ENCODE measurements at regions not wholly inside any gene's neighbourhood (a gene's known extent, or its start where the extent isn't known, plus 50 kb on each side); places are given as distances from the start of the nearest gene placed in this dataset.

DNA sequence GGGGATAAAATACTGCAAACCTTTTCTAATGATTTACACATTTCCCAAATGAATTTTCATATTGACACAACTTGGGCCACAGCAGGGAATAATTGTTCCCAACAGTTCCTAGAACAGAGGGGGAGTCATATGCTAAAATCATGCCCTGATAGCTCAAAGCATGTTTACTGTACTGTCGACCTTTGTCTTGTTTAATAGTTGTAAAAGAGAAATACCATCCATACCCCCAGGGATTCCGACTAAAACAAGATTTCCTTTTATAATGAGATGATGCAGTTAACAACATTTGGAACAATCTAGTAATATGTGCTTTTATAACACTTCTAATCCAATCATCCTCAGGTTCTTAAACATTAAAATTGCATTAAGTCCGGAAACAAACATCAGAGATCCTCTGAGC lies 759.7 kb downstream of the OLFM4 start:
- Histone ChIP-seq H3K4me3 (ENCODE audit: low read depth in 1 of 2, low read length in 2 of 2) (no peak overlapping the region), H3K27me3 (ENCODE audit: low read depth, low read length) (no peaks in the 10 kb centered on the region), H3K27ac (ENCODE audit: low read length) (no peak overlapping the region), H3K4me1 (ENCODE audit: control insufficient read depth in 1 of 2, insufficient read depth in 2 of 2, low read length in 2 of 2) (no peaks in the 10 kb centered on the region), H3K36me3 (ENCODE audit: control insufficient read depth in 1 of 2, insufficient read depth in 2 of 2, low read length in 2 of 2) (no peaks in the 10 kb centered on the region), H3K9me3 (ENCODE audit: control insufficient read depth in 1 of 2, low read length in 2 of 2) (no peaks in the 10 kb centered on the region)

DNA sequence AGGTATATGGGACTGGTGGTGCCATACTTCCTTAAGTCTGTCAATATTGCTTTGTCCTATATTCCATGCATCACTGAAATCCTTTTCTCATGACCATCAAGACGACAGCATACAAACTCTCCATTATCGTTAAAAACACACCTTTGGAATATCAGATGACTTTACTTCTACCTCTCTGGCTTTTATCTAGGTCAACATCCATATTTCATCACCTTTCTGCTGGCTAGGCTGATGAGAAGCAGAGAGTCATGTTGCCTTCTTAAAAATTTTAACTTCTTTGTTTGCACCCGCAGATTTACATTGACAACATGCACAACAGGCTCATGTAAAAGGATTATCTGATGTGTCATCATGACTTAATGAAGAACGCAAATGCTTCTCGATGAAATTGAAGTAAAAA lies 771.4 kb downstream of the OLFM4 start:
- Histone ChIP-seq H3K9me3 (ENCODE audit: control insufficient read depth in 1 of 2, low read length in 2 of 2) (no peaks in the 10 kb centered on the region), H3K36me3 (ENCODE audit: control insufficient read depth in 1 of 2, insufficient read depth in 2 of 2, low read length in 2 of 2) (no peaks in the 10 kb centered on the region), H3K4me3 (ENCODE audit: low read depth in 1 of 2, low read length in 2 of 2) (no peak overlapping the region), H3K4me1 (ENCODE audit: control insufficient read depth in 1 of 2, insufficient read depth in 2 of 2, low read length in 2 of 2) (no peaks in the 10 kb centered on the region), H3K27me3 (ENCODE audit: low read depth, low read length) (no peaks in the 10 kb centered on the region), H3K27ac (ENCODE audit: low read length) (no peak overlapping the region)

DNA sequence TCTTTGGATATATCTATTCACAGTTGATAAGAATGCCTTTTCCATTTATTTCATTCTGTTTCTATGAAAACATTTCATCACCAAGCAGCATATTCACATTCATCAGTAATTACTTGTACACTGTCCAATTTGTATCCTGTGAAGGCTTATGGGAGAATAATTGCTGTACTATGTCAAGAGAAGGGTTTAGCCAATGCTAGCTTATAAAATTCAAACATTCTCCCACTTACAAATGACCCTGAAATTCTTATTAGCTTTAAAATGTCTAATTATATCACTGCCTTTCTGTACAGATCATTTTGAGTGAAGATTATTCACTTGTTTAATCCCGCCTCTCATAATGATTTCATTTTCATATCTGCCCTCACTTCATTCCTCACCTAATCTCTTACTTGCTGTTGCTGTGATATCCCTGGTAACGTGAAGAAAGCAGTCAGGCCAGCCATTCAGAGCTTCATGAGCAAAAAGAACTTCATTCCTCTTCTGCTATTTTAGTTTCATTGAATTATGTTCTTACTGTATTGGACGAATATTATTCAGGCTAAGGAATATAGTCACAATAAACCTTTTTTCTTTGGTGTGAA lies 778.7 kb downstream of the OLFM4 start:
- Histone ChIP-seq H3K4me1 (ENCODE audit: control insufficient read depth in 1 of 2, insufficient read depth in 2 of 2, low read length in 2 of 2) (no peaks in the 10 kb centered on the region), H3K27ac (ENCODE audit: low read length) (no peak overlapping the region), H3K4me3 (ENCODE audit: low read depth in 1 of 2, low read length in 2 of 2) (no peak overlapping the region), H3K27me3 (ENCODE audit: low read depth, low read length) (no peaks in the 10 kb centered on the region), H3K36me3 (ENCODE audit: control insufficient read depth in 1 of 2, insufficient read depth in 2 of 2, low read length in 2 of 2) (no peaks in the 10 kb centered on the region), H3K9me3 (ENCODE audit: control insufficient read depth in 1 of 2, low read length in 2 of 2) (no peaks in the 10 kb centered on the region)

DNA sequence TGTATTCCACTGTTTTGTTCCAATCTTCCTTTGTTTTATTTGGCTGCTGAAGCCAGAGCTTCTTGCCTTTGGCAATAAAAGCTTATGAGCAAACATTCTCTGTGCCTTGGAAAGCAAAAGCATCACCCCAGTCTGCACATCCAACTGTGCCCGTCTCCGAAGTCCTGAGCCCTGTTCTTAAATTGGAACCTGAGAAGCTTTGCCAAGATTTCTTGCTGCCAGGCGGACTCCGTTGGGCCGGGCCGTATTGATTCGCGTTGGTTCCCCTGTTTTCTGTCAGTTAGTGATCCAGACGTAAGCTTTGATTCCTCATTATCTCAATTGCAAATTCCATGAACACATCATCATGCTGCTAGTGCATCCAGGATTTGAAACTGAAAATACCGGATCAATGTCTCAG lies 793.0 kb downstream of the OLFM4 start:
- Histone ChIP-seq H3K4me3 (ENCODE audit: low read depth in 1 of 2, low read length in 2 of 2) (no peak overlapping the region), H3K9me3 (ENCODE audit: control insufficient read depth in 1 of 2, low read length in 2 of 2) (no peaks in the 10 kb centered on the region), H3K27me3 (ENCODE audit: low read depth, low read length) (no peaks in the 10 kb centered on the region), H3K36me3 (ENCODE audit: control insufficient read depth in 1 of 2, insufficient read depth in 2 of 2, low read length in 2 of 2) (no peaks in the 10 kb centered on the region), H3K4me1 (ENCODE audit: control insufficient read depth in 1 of 2, insufficient read depth in 2 of 2, low read length in 2 of 2) (no peaks in the 10 kb centered on the region), H3K27ac (ENCODE audit: low read length) (no peak overlapping the region)

DNA sequence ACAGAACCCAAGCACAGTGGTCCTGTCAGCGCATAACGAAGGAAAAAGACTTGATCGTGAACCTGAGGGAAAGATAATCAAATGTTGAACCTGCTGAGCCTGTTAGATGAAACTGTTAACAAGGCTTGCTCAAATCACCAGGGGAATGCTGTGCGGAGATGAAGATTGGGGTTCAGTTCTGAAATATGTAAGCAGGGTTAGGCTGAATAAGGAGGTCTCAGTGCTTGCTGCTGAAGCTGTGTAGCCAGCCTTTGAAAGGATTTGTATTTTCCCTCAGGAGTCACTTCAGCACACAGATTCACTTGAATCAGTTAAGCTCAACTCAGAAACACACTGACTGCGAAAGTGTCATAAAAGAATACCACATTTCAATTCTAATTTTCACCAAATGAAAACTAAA lies 793.5 kb downstream of the OLFM4 start:
- no peak overlapping the region for H3K4me3 ChIP-seq (ENCODE audit: low read depth in 1 of 2, low read length in 2 of 2)
- H3K36me3 ChIP-seq (ENCODE audit: control insufficient read depth in 1 of 2, insufficient read depth in 2 of 2, low read length in 2 of 2) = no peaks in the 10 kb centered on the region
- no peak overlapping the region for H3K27ac ChIP-seq (ENCODE audit: low read length)
- H3K4me1 ChIP-seq (ENCODE audit: control insufficient read depth in 1 of 2, insufficient read depth in 2 of 2, low read length in 2 of 2) = no peaks in the 10 kb centered on the region
- no peaks in the 10 kb centered on the region for H3K27me3 ChIP-seq (ENCODE audit: low read depth, low read length)
- no peaks in the 10 kb centered on the region for H3K9me3 ChIP-seq (ENCODE audit: control insufficient read depth in 1 of 2, low read length in 2 of 2)

DNA sequence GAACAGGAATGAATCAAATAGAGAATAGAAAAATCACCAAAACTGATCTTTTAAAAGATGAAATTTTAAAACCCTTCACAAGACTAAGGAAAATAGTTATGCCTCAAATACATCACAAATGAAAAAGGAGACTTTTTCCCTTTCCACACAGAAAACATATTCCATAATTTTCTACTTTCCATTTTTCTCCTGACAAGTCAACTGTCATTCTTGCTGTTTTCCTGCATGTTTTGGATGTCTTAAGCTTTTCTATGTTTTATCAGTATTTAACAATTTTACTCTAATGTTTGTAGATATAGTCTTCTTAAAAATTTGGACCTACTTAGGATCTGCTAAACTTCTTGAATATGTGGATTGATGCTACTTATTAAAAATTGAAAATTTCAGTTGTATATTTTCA lies 810.8 kb downstream of the OLFM4 start:
- Histone ChIP-seq H3K36me3 (ENCODE audit: control insufficient read depth in 1 of 2, insufficient read depth in 2 of 2, low read length in 2 of 2) (no peaks in the 10 kb centered on the region), H3K4me3 (ENCODE audit: low read depth in 1 of 2, low read length in 2 of 2) (no peak overlapping the region), H3K27ac (ENCODE audit: low read length) (no peak overlapping the region), H3K9me3 (ENCODE audit: control insufficient read depth in 1 of 2, low read length in 2 of 2) (no peaks in the 10 kb centered on the region), H3K4me1 (ENCODE audit: control insufficient read depth in 1 of 2, insufficient read depth in 2 of 2, low read length in 2 of 2) (no peaks in the 10 kb centered on the region), H3K27me3 (ENCODE audit: low read depth, low read length) (no peaks in the 10 kb centered on the region)

DNA sequence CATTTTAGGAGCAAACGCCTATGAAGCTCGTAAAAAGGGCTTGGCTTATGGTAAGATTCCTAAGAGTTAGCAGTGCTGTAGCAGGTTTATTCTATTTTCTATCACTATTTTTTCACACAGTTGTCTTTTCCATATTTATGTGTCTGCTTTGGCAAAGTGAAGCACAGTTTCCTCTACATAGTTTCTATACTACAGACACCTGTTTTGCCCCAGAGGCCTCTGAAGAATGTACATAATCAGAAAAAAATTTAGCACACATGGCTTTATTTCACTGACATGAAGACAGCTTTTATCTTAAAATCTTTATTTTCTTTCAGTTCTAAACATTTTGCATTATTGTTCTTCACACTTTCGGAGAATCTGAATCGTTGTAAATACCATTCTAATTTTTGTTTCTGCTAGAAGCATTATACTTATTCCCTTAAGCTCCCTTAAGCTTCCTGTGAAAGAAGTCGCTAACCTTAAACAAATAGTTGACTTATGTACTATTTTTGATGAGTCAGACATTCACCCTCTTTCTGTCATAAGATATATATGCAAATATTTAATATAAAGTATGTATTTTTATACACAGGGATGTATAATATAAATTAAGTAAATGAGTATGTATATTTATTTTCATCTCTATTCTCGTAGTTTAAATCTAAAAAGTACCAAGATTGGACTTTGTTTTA lies 816.0 kb downstream of the OLFM4 start:
- H3K9me3 ChIP-seq (ENCODE audit: control insufficient read depth in 1 of 2, low read length in 2 of 2) = no peaks in the 10 kb centered on the region
- no peak overlapping the region for H3K4me3 ChIP-seq (ENCODE audit: low read depth in 1 of 2, low read length in 2 of 2)
- H3K4me1 ChIP-seq (ENCODE audit: control insufficient read depth in 1 of 2, insufficient read depth in 2 of 2, low read length in 2 of 2) = no peaks in the 10 kb centered on the region
- H3K36me3 ChIP-seq (ENCODE audit: control insufficient read depth in 1 of 2, insufficient read depth in 2 of 2, low read length in 2 of 2) = no peaks in the 10 kb centered on the region
- H3K27me3 ChIP-seq (ENCODE audit: low read depth, low read length) = no peaks in the 10 kb centered on the region
- no peak overlapping the region for H3K27ac ChIP-seq (ENCODE audit: low read length)

DNA sequence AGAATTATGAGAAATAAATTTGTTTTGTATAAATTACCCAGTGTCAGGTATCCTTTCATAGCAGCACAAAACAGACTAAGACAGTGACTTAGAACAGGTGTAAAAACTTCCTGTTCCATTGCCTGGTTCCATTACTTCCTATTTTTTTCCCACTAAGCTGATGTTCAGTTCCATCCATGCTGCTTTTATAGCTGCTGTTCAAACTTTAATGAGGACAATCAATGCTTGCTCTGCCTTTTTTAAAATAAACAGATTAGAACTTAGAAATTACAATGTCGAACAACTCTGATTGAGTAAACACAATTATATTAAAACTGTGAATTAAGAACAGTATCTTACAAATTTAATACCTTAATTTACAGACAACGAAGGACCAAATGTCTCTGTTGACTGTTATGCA lies 818.9 kb downstream of the OLFM4 start:
- no peaks in the 10 kb centered on the region for H3K27me3 ChIP-seq (ENCODE audit: low read depth, low read length)
- no peaks in the 10 kb centered on the region for H3K4me1 ChIP-seq (ENCODE audit: control insufficient read depth in 1 of 2, insufficient read depth in 2 of 2, low read length in 2 of 2)
- no peaks in the 10 kb centered on the region for H3K9me3 ChIP-seq (ENCODE audit: control insufficient read depth in 1 of 2, low read length in 2 of 2)
- no peak overlapping the region for H3K27ac ChIP-seq (ENCODE audit: low read length)
- no peaks in the 10 kb centered on the region for H3K36me3 ChIP-seq (ENCODE audit: control insufficient read depth in 1 of 2, insufficient read depth in 2 of 2, low read length in 2 of 2)
- H3K4me3 ChIP-seq (ENCODE audit: low read depth in 1 of 2, low read length in 2 of 2) = no peak overlapping the region

DNA sequence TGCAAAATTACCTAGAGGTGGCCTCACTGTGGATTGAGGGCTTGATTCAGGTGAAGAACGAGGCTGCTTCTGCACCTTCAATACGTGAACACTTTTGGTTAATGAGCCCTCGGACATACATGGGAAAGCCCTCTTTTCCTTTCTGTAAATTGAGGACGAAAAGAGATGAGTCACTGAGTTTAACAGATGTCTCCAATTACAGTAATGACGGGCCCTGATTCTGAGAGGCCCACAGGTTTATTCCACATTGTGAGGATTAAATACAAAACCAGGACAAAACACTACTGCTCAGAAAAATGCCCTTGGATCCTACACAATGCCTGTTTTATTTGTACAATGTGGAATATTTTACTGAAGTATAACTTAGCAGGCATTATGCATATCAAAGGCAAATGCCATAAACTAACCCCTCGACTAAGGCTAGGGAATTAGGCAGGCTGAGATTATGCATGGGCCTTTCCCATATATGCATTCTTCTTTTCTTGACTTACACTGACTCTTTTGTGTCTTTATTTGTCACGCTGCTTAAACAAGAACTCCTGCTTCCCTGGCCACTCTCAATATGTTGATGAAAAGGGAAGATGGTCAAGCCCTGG lies 819.9 kb downstream of the OLFM4 start:
- Histone ChIP-seq H3K36me3 (ENCODE audit: control insufficient read depth in 1 of 2, insufficient read depth in 2 of 2, low read length in 2 of 2) (no peaks in the 10 kb centered on the region), H3K27me3 (ENCODE audit: low read depth, low read length) (no peaks in the 10 kb centered on the region), H3K4me3 (ENCODE audit: low read depth in 1 of 2, low read length in 2 of 2) (no peak overlapping the region), H3K9me3 (ENCODE audit: control insufficient read depth in 1 of 2, low read length in 2 of 2) (no peaks in the 10 kb centered on the region), H3K27ac (ENCODE audit: low read length) (no peak overlapping the region), H3K4me1 (ENCODE audit: control insufficient read depth in 1 of 2, insufficient read depth in 2 of 2, low read length in 2 of 2) (no peaks in the 10 kb centered on the region)

DNA sequence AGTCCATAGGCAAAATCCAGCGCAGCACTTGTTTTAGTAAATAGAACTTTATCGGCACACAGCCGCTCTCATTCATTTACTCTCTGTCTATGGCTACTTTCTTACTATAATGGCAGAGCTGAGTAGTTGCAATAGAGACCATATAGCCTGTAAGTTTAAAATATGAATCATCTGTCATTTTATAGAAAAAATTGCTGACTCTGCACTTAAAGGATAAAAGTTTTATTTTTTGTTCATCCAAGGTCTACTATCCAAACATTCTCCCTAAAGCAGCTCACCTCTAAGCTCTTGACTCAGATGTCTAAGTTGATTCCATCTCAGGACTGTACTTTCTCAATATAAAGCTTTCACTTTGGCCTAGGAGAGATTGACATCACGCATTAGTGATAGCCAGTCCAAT lies 825.7 kb downstream of the OLFM4 start:
- Histone ChIP-seq H3K4me1 (ENCODE audit: control insufficient read depth in 1 of 2, insufficient read depth in 2 of 2, low read length in 2 of 2) (no peaks in the 10 kb centered on the region), H3K27ac (ENCODE audit: low read length) (no peak overlapping the region), H3K9me3 (ENCODE audit: control insufficient read depth in 1 of 2, low read length in 2 of 2) (no peaks in the 10 kb centered on the region), H3K36me3 (ENCODE audit: control insufficient read depth in 1 of 2, insufficient read depth in 2 of 2, low read length in 2 of 2) (no peaks in the 10 kb centered on the region), H3K27me3 (ENCODE audit: low read depth, low read length) (no peaks in the 10 kb centered on the region), H3K4me3 (ENCODE audit: low read depth in 1 of 2, low read length in 2 of 2) (no peak overlapping the region)

DNA sequence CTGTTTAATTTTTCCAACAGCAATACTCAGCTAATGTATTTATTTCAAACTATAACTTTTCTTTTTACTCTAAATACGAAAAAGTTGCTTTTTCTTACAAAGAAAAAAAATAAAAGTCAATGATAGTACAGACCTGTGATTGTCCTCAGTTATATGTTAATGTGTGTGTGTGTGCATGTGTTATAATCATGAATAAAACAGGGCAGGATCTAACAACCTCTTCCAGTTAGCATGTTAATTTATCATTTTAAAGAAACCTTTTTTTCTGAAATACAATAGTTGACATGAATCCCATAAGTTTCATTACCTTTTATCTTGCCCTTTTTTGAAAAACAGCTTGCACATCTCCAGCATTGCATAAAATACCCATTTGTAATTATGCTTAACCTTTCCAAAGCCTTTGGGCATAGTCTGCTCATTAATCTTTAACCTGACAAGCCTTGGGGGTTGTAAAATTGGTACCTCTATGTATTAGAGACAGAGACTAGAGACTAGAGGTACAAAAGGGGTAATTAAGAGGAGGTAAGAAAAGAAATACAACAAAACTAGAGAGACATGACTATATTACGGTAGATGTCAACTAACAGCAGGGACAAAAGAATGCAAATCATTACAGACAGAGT lies 828.1 kb downstream of the OLFM4 start:
- Histone ChIP-seq H3K27ac (ENCODE audit: low read length) (no peak overlapping the region), H3K27me3 (ENCODE audit: low read depth, low read length) (no peaks in the 10 kb centered on the region), H3K4me3 (ENCODE audit: low read depth in 1 of 2, low read length in 2 of 2) (no peak overlapping the region), H3K4me1 (ENCODE audit: control insufficient read depth in 1 of 2, insufficient read depth in 2 of 2, low read length in 2 of 2) (no peaks in the 10 kb centered on the region), H3K9me3 (ENCODE audit: control insufficient read depth in 1 of 2, low read length in 2 of 2) (no peaks in the 10 kb centered on the region), H3K36me3 (ENCODE audit: control insufficient read depth in 1 of 2, insufficient read depth in 2 of 2, low read length in 2 of 2) (no peaks in the 10 kb centered on the region)
